AG09309 (cell line): ENCODE measurements at regions not wholly inside any gene's neighbourhood (a gene's known extent, or its start where the extent isn't known, plus 50 kb on each side); places are given as distances from the start of the nearest gene placed in this dataset.
"Not testable (repeated sequence)": the region's sequence is repeated elsewhere in the genome, so short reads cannot be mapped to it uniquely, and the experiment has no call there.

Experiments
- DNase-seq: peaks from one replicate; pipeline ENCODE4 v3.0.0-alpha.2; 2010; ENCODE audit warnings: low read depth
- H3K4me3 ChIP-seq: 2 replicates; pipeline ENCODE4 v1.5.1; 2011; ENCODE audit warnings: mild to moderate bottlenecking, low read depth, low read length, moderate library complexity; ENCODE audit not compliant: control insufficient read depth
- CTCF ChIP-seq: IDR thresholded peaks from 2 replicates; pipeline ENCODE4 v1.5.1; 2011; ENCODE audit warnings: mild to moderate bottlenecking, low read depth, low read length, inconsistent platforms; ENCODE audit not compliant: insufficient read depth, control insufficient read depth; ENCODE audit errors: missing control alignments

GRCh38 chr7:22052674-22053365 is 107.1 kb upstream of the CDCA7L start:
- no peak for DNase-seq
- TF ChIP-seq CTCF = no peak
- H3K4me3 ChIP-seq = no peak overlapping the region

GRCh38 chr7:22051886-22052673 is 106.4 kb upstream of the CDCA7L start:
- no peak for TF ChIP-seq CTCF
- no peak overlapping the region for H3K4me3 ChIP-seq
- no peak for DNase-seq

GRCh38 chr7:22049766-22050500 is 104.2 kb upstream of the CDCA7L start:
- DNase-seq = no peak
- no peak overlapping the region for H3K4me3 ChIP-seq
- TF ChIP-seq CTCF = no peak

GRCh38 chr7:22043367-22043766 is 97.7 kb upstream of the CDCA7L start:
- no peak for DNase-seq
- H3K4me3 ChIP-seq = no peak overlapping the region
- TF ChIP-seq CTCF = no peak

GRCh38 chr7:22040923-22041595 is 95.4 kb upstream of the CDCA7L start:
- DNase-seq = no peak
- H3K4me3 ChIP-seq = no peak overlapping the region
- TF ChIP-seq CTCF = no peak

- no peak for DNase-seq
- no peak overlapping the region for H3K4me3 ChIP-seq
- no peak for TF ChIP-seq CTCF
Observed at GRCh38 chr7:22039670-22040069, 94.0 kb upstream of the CDCA7L start.

GRCh38 chr7:22032356-22032755 is 86.7 kb upstream of the CDCA7L start:
- H3K4me3 ChIP-seq, DNase-seq: not testable (repeated sequence)

- H3K4me3 ChIP-seq, DNase-seq: not testable (repeated sequence)
Observed at GRCh38 chr7:22028656-22029055, 83.0 kb upstream of the CDCA7L start.
